ENCODE measurements at regions not wholly inside any gene's neighbourhood (a gene's known extent, or its start where the extent isn't known, plus 50 kb on each side); places are given as distances from the start of the nearest gene placed in this dataset.

DNA sequence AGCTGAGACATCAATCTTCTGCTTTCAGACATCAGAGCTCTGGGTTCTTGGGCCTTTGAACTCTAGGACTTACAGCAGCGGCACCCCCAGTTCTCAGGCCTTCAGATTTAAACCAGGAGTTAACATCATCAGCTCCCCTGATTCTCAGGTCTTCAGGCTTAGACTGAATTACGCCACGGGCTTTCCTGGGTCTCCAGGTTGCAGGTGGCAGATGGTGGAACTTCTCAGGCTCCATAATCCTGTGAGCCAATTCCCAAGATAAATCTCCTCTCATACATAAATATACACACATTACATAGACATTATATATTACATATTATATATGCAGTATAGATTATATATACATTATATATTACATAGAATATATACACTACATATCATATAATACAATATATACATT lies 408.9 kb upstream of the AUTS2 start:
- TF ChIP-seq, protein P1, sequence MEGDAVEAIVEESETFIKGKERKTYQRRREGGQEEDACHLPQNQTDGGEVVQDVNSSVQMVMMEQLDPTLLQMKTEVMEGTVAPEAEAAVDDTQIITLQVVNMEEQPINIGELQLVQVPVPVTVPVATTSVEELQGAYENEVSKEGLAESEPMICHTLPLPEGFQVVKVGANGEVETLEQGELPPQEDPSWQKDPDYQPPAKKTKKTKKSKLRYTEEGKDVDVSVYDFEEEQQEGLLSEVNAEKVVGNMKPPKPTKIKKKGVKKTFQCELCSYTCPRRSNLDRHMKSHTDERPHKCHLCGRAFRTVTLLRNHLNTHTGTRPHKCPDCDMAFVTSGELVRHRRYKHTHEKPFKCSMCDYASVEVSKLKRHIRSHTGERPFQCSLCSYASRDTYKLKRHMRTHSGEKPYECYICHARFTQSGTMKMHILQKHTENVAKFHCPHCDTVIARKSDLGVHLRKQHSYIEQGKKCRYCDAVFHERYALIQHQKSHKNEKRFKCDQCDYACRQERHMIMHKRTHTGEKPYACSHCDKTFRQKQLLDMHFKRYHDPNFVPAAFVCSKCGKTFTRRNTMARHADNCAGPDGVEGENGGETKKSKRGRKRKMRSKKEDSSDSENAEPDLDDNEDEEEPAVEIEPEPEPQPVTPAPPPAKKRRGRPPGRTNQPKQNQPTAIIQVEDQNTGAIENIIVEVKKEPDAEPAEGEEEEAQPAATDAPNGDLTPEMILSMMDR (IDR thresholded peaks at IDR 0.05; ENCODE audit: low read depth, low read length, missing control alignments): no peak

DNA sequence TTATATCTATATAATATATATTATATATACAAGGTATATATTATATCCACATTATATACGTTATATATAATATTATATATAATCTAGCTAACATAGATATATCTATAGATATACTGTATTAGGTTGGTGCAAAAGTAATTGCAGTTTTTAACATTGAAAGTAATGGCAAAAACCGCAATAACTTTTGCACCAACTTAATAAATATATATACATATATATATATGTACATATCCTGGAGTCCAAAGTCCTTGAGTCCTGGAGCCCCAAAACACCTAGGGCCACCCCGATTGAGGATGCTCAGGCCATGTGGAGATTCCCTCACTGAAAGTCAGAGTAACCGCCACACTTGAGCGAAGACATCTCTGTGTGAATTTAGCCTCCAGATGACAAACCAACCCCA lies 408.2 kb upstream of the AUTS2 start:
- H3K27ac ChIP-seq: no peak overlapping the region
- no peak for DNase-seq
- no peaks in the 10 kb centered on the region for H3K36me3 ChIP-seq (replicated peaks)
- TF ChIP-seq, protein P1 (IDR thresholded peaks at IDR 0.05; ENCODE audit: low read depth, low read length, missing control alignments): no peak
- in situ Hi-C loops (cut with HindIII; ENCODE audit: low pct_ligation_motif_present, low sequenced_read_pairs): no loop called here
- H3K4me3 ChIP-seq (ENCODE audit: low read depth, low read length): no peak overlapping the region
- no peaks in the 10 kb centered on the region for H3K27me3 ChIP-seq (replicated peaks)

More for the DNA sequence above, 408.9 kb upstream of the AUTS2 start:
- Histone ChIP-seq H3K4me3 (ENCODE audit: low read depth, low read length) (no peak overlapping the region), H3K27ac (no peak overlapping the region), H3K27me3 (replicated peaks) (no peaks in the 10 kb centered on the region), H3K36me3 (replicated peaks) (no peaks in the 10 kb centered on the region)
- in situ Hi-C loops (cut with HindIII; ENCODE audit: low pct_ligation_motif_present, low sequenced_read_pairs): no loop called here
- no peak for DNase-seq

DNA sequence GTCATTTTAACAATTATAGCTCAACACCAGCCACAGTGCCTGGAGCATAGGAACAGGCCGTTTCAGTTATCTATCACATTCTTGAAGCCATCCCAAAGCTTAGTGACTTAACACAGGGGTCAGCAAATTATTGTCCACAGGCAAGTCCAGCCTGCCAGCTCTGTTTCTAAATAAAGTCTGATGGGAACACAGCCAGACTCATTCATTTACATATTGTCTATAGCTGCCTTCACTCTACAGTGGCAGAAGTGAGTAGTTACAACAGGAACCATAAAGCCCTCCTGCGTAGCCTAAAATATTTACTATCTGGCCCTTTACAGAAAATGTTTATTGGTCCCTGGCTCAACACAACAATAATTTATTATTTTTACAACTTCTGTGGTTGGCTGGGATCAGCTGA lies 407.5 kb upstream of the AUTS2 start:
- no peaks in the 10 kb centered on the region for H3K27me3 ChIP-seq (replicated peaks)
- in situ Hi-C loops (cut with HindIII; ENCODE audit: low pct_ligation_motif_present, low sequenced_read_pairs): no loop called here

DNA sequence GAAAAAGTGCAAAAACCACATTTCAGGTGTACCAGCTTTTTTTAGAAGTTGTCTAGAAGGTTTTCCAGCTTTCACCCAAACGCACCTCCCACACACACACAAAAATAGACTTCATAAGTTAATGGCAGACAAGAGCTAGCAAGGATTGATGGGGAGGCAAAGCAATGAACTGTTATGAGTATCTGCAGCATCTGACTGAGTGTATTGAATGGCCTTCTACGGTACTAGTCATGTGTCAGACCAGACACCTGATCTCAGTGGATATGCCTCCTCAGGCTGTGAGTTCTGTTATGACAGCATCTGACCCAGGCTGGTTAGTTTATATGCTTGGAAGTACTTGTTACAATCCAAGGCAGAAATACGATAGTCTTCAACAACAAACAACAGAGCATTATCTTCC lies 406.1 kb upstream of the AUTS2 start:
- TF ChIP-seq, protein P1 (IDR thresholded peaks at IDR 0.05; ENCODE audit: low read depth, low read length, missing control alignments): no peak
- Histone ChIP-seq H3K36me3 (replicated peaks) (no peaks in the 10 kb centered on the region), H3K27me3 (replicated peaks) (no peaks in the 10 kb centered on the region), H3K27ac (no peak overlapping the region), H3K4me3 (ENCODE audit: low read depth, low read length) (no peak overlapping the region)
- DNase-seq: no peak
- in situ Hi-C loops (cut with HindIII; ENCODE audit: low pct_ligation_motif_present, low sequenced_read_pairs): no loop called here

More for the DNA sequence above, 407.5 kb upstream of the AUTS2 start:
- no peak overlapping the region for H3K27ac ChIP-seq
- no peak for DNase-seq
- H3K36me3 ChIP-seq (replicated peaks): no peaks in the 10 kb centered on the region
- TF ChIP-seq, protein P1 (IDR thresholded peaks at IDR 0.05; ENCODE audit: low read depth, low read length, missing control alignments): no peak
- H3K4me3 ChIP-seq (ENCODE audit: low read depth, low read length): no peak overlapping the region

DNA sequence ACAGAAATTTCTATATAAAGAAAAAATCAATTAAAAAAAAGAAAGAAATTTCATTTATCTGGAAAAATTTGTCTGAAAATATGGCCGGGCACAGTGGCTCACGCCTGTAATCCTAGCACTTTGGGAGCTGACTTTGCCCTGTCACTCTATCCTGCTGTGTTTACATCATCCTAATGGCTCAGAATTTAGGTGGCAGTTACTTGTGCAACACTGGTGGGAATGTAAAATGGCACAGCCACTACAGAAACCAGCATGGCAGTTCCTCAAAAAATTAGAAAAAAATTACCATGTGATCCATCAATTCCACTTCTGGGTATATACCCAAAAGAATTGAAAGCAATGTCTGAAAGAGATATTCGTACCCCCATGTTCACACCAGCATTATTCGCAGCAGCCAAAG lies 405.2 kb upstream of the AUTS2 start:
- no peaks in the 10 kb centered on the region for H3K27me3 ChIP-seq (replicated peaks)
- no peak for DNase-seq
- H3K4me3 ChIP-seq (ENCODE audit: low read depth, low read length): no peak overlapping the region
- TF ChIP-seq, protein P1 (IDR thresholded peaks at IDR 0.05; ENCODE audit: low read depth, low read length, missing control alignments): no peak
- no peak overlapping the region for H3K27ac ChIP-seq
- H3K36me3 ChIP-seq (replicated peaks): no peaks in the 10 kb centered on the region
- in situ Hi-C loops (cut with HindIII; ENCODE audit: low pct_ligation_motif_present, low sequenced_read_pairs): no loop called here

DNA sequence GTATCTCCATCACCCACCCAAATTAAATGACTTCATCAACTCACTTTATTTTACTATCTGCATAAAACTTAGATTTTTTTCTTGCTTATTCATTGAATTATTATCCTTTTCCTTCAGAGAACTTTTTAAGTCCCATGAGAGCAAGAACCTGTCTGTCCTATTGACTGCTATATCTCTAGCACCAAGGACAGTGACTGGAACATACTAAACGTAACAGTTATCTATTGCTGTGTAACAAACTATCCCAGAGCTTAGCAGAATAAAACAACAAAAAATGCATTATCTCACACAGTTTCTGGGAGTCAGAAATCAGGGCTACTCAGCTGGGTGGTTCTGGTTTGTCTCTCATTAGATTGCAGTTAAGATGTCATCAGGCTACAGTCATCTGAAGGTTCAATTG lies 401.7 kb upstream of the AUTS2 start:
- TF ChIP-seq, protein P1 (IDR thresholded peaks at IDR 0.05; ENCODE audit: low read depth, low read length, missing control alignments): no peak
- Histone ChIP-seq H3K27me3 (replicated peaks) (no peaks in the 10 kb centered on the region), H3K36me3 (replicated peaks) (no peaks in the 10 kb centered on the region), H3K4me3 (ENCODE audit: low read depth, low read length) (no peak overlapping the region), H3K27ac (no peak overlapping the region)
- in situ Hi-C loops (cut with HindIII; ENCODE audit: low pct_ligation_motif_present, low sequenced_read_pairs): no loop called here
- DNase-seq: no peak
